Skeletal muscle cell (primary cell): ENCODE measurements at regions not wholly inside any gene's neighbourhood (a gene's known extent, or its start where the extent isn't known, plus 50 kb on each side); places are given as distances from the start of the nearest gene placed in this dataset.
"Not testable (repeated sequence)": the region's sequence is repeated elsewhere in the genome, so short reads cannot be mapped to it uniquely, and the experiment has no call there.

ENCODE experiments used
- DNase-seq: peaks from one replicate; pipeline ENCODE4 v3.0.0-alpha.2; 2010; ENCODE audit warnings: low read depth
- H3K4me3 ChIP-seq: 2 replicates; pipeline ENCODE4 v1.5.1; 2011; ENCODE audit warnings: low read depth, mild to moderate bottlenecking, control low read depth, low read length, moderate library complexity

GRCh38 chr2:167563885-167564619 is 675.8 kb downstream of the XIRP2 start:
- H3K4me3 ChIP-seq, DNase-seq: not testable (repeated sequence)

DNA sequence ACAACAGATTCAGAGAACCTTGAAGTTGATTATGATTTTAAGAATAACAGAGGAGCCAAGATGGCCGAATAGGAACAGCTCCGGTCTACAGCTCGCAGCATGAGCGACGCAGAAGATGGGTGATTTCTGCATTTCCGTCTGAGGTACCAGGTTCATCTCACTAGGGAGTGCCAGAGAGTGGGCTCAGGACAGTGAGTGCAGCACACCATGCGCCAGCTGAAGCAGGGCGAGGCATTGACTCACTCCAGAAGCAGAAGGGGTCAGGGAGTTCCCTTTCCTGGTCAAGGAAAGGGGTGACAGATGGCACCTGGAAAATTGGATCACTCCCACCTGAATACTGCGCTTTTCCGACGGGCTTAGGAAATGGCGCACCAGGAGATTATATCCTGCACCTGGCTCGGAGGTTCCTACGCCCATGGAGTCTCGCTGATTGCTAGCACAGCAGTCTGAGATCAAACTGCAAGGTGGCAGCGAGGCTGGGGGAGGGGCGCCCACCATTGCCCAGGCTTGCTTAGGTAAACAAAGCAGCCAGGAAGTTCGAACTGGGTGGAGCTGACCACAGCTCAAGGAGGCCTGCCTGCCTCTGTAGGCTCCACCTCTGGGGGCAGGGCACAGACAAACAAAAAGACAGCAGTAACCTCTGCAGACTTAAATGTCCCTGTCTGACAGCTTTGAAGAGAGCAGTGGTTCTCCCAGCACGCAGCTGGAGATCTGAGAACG is 670.2 kb downstream of the XIRP2 start:
- DNase-seq, H3K4me3 ChIP-seq: not testable (repeated sequence)

DNA sequence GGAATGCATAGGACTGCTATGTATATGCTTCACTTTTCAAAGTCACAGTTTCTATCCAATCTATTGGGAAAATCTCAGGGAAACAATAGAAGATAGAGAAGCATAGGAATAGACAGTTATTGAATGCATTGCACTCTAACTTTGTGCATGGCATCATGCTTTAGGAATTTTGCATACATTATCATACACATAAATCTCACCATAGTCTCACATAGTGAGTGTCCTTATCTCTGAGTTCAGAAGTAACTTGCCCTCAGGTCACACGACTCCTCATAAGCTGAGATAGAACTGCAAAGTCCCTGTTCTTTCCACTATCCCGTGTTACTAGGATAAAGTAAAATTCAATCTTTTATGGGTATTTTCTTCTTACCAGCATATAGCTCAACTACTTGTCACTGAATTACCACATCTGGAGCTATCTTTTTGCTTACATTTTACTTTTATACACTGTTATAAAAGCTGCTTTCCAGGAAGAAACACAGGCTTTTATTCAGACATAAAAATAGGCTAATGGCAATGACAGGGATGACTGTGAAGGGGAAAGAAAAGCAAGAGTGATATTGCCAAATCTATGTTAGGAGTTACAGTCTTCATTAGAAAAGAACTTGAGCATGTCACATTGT is 666.9 kb downstream of the XIRP2 start:
- no peak for DNase-seq
- no peak overlapping the region for H3K4me3 ChIP-seq

DNA sequence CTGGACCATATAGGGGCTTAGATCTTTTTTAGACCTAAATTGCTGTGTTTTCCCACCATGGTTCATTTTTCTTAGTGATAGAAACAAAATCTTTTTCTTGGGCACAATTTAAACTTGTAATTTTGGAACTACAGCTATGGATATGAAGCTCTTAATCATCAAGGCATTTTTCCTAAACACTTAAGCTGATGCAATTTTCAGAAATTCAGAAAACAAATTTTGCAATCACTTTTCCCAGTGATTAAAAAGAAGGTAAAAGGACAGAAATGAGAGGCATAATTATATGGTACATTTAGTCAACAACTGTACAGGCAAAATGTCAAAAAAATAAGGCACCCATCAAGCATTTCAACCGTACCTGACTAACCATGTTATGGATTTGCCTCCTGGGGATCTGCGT is 665.4 kb downstream of the XIRP2 start:
- no peak overlapping the region for H3K4me3 ChIP-seq

GRCh38 chr2:167551416-167551815 is 663.1 kb downstream of the XIRP2 start:
- no peak overlapping the region for H3K4me3 ChIP-seq
- no peak for DNase-seq

More for the DNA sequence above, 665.4 kb downstream of the XIRP2 start:
- no peak for DNase-seq

DNA sequence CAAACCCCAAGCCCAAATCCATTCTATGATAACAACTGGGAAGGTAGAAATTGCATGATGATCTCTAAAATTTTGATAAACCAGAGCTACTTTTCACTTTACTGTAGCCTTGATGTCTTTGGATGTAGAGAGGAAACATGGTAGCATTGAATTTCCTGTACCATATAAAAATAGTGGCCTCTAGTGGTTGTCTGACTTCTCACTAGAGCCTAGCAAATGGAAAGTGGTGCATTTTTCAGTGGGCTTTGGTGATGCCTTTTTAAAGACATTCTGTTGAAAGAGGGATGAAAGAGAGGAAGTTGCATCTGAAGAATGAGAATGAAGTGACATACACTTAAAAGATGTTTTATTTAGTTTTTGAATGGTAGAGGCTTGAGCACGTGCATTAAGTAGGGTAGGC is 662.2 kb downstream of the XIRP2 start:
- no peak for DNase-seq
- H3K4me3 ChIP-seq = no peak overlapping the region

- H3K4me3 ChIP-seq = no peak overlapping the region
- DNase-seq = no peak
Measured at GRCh38 chr2:167548396-167548795, 660.1 kb downstream of the XIRP2 start.

- no peak for DNase-seq
- H3K4me3 ChIP-seq = no peak overlapping the region
Measured at GRCh38 chr2:167544602-167545001, 656.3 kb downstream of the XIRP2 start.

- no peak for DNase-seq
- H3K4me3 ChIP-seq = no peak overlapping the region
Measured at GRCh38 chr2:167543721-167544120, 655.4 kb downstream of the XIRP2 start.

DNA sequence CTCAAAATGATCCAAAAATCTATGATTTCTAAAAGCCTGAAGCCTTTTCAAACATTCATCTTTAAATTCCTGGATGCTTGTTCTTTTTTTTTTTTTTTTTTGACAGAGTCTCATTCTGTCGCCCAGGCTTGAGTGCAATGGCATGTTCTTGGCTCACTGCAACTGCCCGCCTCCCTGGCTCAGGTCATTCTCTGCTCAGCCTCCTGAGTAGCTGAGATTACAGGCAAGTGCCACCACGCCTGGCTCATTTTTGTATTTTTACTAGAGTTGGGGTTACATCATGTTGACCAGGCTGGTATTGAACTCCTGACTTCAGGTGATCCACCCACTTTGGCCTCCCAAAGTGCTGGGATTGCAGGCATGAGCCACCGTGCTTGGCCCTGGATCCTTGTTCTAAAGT is 649.5 kb downstream of the XIRP2 start:
- no peak for DNase-seq
- no peak overlapping the region for H3K4me3 ChIP-seq

DNA sequence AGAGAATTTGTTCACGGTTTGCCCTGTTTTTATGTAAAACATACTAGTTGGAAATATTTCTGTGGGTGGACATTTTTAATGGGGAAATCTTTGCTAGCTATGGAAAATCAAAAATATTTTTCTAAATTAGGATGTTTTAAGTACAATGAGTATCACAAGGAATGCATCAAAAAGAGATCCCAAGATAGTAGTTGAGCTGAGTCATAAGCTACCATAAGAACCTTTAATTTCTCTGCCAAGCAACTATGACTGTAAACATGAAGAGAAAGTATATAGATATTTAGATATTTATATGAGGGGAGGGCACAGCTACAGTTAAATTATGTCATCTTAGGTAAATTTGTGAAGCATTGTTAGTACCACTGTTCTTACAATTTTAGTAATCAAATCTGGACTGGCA is 646.2 kb downstream of the XIRP2 start:
- no peak for DNase-seq
- no peak overlapping the region for H3K4me3 ChIP-seq

DNA sequence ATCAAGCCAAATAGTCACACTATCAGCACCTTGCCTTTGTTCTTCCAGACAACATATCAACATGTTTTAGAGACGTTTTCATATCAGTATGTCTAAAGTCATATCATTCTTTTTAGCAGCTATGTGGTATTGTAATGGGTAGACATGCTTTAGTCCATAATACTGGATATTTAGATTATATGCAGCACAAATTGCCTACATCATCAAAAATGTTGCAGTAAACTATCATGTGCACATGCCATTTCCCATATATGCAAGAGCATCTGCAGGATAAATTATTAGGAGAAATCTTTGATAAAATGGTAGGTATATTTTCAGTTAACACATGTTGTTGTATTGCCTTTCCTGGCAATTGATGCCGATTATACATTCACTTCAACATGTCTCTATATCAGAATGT is 636.5 kb downstream of the XIRP2 start:
- no peak overlapping the region for H3K4me3 ChIP-seq
- DNase-seq = no peak

DNA sequence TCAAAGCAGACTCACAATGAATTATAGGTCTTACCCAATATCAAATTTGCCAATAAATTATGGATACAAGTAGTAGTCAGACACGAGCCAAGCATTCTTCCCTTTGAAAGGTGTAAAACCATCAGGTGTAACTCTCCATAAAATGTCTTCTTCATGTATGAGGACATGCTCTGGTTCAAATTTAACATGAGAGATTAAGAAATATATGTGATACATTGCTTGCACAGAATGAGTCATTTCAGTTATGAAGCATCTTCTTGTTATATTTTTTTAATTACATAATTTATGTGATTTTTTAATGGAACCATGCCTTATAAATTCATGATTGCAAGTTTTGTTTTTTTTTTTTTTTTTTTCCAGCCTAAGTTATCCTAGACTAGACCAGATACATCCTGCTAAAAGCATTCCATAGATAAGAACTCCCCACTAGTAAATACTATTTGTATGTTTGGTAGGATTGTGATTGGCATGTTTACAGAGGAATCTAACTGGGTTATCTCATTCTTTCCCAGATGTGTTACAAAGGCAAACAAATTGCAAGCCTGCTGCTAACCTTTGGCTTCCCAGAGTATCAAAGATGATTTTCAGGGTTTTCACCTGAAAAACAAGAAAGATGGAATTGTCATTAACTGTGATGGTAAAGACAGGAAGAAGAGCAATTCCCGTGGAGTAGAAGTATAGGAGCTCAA is 621.9 kb downstream of the XIRP2 start:
- H3K4me3 ChIP-seq = no peak overlapping the region

GRCh38 chr2:167509586-167509985 is 621.3 kb downstream of the XIRP2 start:
- H3K4me3 ChIP-seq = no peak overlapping the region
- peak; percentile 90 for DNase-seq

More for the DNA sequence above, 621.9 kb downstream of the XIRP2 start:
- DNase-seq = no peak

DNA sequence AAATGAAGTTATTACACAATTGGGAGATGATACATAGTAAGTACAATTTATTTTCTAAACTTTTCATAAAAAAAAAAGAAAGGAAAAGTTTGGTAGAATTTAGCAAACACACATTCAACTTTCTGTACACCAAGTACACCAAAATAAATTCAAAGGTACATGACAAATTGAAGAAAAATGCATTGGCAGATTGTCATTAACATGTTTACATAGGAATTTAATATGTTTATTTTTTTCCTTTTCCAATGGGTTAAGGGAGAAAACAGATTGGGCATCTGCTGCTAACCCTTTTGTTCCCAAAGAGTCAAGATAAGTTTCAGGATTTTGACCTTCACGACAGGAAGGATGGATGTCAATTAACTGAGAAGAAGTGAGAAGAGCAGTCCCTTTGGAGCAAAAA is 620.4 kb downstream of the XIRP2 start:
- no peak for DNase-seq
- H3K4me3 ChIP-seq = no peak overlapping the region

DNA sequence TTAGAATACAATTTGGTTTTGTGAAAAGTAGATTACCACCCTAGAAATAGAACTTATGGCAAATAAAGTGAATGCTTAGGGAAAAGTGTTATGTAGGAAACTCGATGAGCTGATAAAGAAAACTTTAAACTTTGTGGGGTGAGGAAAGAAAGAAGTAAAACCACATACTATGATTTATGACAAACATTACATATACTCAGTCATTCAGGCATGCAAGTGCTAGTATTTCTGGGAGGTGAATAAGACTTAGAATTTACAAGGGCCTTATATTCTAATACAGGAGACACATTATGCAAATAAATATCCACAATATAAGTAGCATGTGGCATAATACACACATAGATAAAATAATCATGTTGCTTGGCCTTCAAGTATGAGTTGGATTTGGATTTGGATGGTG is 618.1 kb downstream of the XIRP2 start:
- H3K4me3 ChIP-seq = no peak overlapping the region
- DNase-seq = no peak

DNA sequence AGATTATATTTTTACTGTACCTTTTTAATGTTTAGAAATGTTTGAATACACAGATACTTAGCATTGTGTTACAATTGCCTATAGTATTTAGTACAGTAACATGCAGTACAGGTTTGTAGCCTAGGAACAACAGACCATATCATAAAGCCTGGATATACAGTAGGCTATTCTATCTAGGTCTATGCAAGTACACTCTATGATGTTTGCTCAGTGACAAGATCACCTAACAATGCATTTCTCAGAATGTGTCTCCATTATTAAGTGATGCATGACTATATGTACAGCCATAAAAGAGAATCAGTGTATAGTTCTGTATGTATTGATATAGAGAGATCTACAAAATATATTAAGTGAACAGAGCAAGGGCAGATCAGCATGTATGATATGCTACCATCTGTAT is 616.4 kb downstream of the XIRP2 start:
- H3K4me3 ChIP-seq = no peak overlapping the region
- DNase-seq = no peak

DNA sequence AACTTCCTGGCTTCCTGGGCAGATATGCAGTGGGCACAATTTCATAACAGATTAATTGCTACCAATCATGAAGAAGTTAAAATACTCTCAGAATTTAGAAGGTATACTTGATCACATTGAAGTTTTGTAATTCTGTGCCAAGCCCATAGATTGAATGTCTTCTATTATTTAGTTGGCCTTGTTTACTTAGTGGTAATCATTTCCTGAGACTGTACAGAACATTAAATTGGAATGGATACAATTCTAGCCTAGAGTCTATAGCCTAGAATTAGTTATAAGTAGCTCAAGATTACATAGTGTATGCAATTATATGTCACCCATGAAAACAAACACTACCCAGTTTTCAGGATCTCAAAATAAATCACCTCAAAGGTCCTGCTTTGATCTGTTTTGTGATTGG is 615.8 kb downstream of the XIRP2 start:
- DNase-seq = no peak
- H3K4me3 ChIP-seq = no peak overlapping the region

- no peak for DNase-seq
- no peak overlapping the region for H3K4me3 ChIP-seq
Measured at GRCh38 chr2:167501618-167502017, 613.3 kb downstream of the XIRP2 start.

- no peak for DNase-seq
- no peak overlapping the region for H3K4me3 ChIP-seq
Measured at GRCh38 chr2:167493862-167494261, 605.6 kb downstream of the XIRP2 start.
